ENCODE measurements at regions not wholly inside any gene's neighbourhood (a gene's known extent, or its start where the extent isn't known, plus 50 kb on each side); places are given as distances from the start of the nearest gene placed in this dataset.

- TF ChIP-seq ZNF674 (CRISPR knock-in tag; IDR thresholded peaks at IDR 0.05; ENCODE audit: low read depth) = no peak
- TF ChIP-seq MXD1 (CRISPR knock-in tag; IDR thresholded peaks at IDR 0.05) = no peak
- TF ChIP-seq RNF2 (conservative IDR thresholded peaks at IDR 0.05; ENCODE audit: low read depth) = no peak
- no peak for TF ChIP-seq SMC3 (IDR thresholded peaks at IDR 0.05; ENCODE audit: low read length)
- TF ChIP-seq TP53 (CRISPR knock-in tag; conservative IDR thresholded peaks at IDR 0.05) = no peak
- TF ChIP-seq TIGD3 (CRISPR knock-in tag; IDR thresholded peaks at IDR 0.05; ENCODE audit: borderline replicate concordance) = no peak
- no peak for TF ChIP-seq CTCF (CRISPR knock-in tag; IDR thresholded peaks at IDR 0.05)
- no peak for TF ChIP-seq PRDM15 (CRISPR knock-in tag; IDR thresholded peaks at IDR 0.05)
- no peak for TF ChIP-seq ZNF574 (CRISPR knock-in tag; IDR thresholded peaks at IDR 0.05)
- TF ChIP-seq HNRNPUL1 (IDR thresholded peaks at IDR 0.05; ENCODE audit: low read depth, low read length) = no peak
- no peak for TF ChIP-seq ZNF530 (CRISPR knock-in tag; IDR thresholded peaks at IDR 0.05; ENCODE audit: low read depth)
- TF ChIP-seq CEBPB (IDR thresholded peaks at IDR 0.05; ENCODE audit: borderline replicate concordance, low read depth, low read length) = no peak
These were observed 787.0 kb downstream of the TFAP2A start for GRCh38 chr6:9627916-9628315.

Measured in HepG2 (cell line).